ENCODE measurements at regions not wholly inside any gene's neighbourhood (a gene's known extent, or its start where the extent isn't known, plus 50 kb on each side); places are given as distances from the start of the nearest gene placed in this dataset.

DNA sequence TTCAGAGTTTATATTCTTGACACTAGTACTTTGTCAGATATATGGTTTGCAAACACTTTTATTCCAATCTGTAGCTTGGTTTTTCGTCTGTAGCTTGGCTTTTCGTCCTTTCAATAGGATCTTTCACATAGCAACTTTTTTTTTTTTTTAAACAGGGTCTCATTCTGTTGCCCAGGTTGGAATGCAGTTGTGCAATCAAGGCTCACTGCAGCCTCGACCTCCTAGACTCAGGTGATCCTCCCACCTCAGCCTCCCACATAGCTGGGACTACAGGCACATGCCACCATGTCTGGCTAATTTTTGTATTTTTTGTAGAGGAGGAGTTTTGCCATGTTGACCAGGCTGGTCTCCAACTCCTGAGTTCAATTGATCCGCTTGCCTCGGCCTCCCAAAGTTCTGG is 460.4 kb upstream of the SOX5 start:
- ATAC-seq (no peak), DNase-seq (no peak)
- intact Hi-C loops (cut with micrococcal nuclease), result no loop called here

DNA sequence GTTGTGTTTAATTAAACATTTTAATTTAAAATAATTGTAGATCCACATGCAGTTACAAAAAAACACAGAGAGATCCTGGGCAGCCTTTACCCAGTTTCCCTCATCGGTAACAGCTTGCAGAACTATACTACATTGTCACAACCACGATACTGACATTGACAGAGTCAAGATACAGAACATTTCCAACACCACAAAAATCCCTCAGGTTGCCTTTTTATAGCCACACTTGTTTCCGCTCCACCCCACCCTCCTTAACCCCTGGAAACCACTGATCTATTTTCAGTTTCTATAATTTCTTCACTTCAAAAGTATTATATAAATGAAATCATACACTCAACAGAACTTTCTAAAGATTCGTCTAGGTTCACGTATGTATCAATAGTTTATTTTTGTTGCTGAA is 458.8 kb upstream of the SOX5 start:
- intact Hi-C loops (cut with micrococcal nuclease), result no loop called here
- DNase-seq (no peak), ATAC-seq (no peak)

DNA sequence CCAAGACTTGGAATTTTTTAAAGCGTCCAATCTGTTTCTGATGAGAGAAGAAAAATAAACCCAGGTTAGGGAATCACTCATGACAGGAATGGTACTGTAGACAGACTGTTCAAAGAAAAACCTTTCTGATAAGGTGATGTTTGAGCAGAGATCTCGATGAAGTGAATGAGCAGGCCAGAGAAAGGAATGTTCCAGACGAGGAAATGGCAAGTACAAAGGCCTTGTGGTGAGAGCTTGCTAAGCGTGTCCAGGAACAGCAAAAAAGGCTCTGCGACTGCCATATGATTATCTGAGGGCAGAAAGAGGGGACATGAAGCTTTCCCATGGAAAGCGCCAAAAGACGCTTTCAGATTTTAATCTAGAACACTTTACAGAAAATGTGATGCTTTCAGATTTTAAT is 458.4 kb upstream of the SOX5 start:
- ATAC-seq (no peak), DNase-seq (no peak)
- intact Hi-C loops (cut with micrococcal nuclease), result no loop called here

DNA sequence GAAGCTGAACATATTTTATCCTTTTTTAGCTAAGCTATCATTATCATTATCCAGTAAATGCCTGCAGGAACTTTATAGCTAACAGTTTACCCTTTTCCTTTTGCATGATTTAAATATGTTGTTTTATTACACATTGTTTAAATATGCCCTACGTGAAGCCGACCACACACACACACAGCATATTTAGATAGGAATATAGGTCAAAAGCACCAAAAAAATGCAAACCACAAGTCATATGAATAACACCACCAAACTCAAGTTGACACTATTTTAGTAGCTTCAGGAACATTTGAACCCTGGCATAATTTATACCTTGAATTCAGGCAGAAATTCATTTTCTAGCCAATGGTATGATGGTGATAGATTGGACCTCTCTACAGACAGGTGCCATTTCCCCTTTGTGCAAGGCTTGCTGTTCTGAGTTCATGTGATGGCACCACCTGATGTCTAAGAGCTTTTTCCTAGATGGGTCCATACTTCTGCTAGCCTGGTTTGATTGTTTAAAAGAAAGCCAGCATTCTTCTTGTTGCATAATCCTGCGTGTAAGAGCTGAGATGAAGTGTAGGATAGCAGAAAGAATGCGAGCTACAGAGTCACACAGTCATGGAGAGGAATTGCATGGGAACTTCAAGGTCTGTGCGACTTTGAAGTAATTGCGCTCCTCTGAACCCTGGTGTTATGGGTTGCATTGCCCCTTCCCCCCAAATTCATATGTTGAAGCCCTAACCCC is 454.8 kb upstream of the SOX5 start:
- DNase-seq (no peak), ATAC-seq (no peak)
- intact Hi-C loops (cut with micrococcal nuclease), result no loop called here

DNA sequence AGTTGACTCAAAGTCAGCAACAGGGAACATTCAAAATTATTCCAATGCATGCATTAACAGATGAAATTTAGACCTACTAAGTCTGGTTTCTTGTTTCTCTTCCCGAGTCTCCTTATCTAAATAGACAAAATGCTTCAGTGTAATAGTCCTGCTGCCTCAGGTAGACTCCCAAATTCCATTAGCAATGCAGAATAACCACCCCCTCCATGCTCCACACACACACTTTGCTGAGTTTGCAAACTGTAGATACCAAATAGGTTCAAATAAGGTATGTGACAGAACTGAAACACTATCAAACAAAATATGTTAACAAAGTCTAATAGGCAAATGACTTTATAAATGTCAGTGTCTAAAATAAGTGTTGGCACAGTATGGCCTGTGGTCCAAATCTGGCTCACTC is 451.1 kb upstream of the SOX5 start:
- intact Hi-C loops (cut with micrococcal nuclease), result no loop called here
- ATAC-seq (no peak), DNase-seq (no peak)

DNA sequence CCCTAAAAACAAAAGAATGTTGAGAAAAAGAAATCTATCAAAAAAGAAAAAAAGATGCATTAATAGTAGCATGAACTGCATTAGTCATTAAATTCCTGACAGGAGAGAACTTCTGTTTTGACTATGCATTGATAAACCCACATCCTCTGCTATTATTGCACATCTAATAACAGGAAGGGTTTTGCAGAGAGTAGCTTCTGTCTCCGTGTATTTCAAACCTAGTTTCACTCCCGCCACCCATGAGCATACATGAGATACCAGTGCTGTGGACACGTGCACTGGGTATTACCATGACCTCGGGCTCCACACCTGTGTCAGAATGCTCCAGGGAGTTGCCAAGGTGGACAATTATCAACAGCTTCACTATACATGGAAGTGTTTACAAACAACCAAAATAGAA is 449.1 kb upstream of the SOX5 start:
- DNase-seq, result no peak
- intact Hi-C loops (cut with micrococcal nuclease), result no loop called here
- no peak for ATAC-seq

DNA sequence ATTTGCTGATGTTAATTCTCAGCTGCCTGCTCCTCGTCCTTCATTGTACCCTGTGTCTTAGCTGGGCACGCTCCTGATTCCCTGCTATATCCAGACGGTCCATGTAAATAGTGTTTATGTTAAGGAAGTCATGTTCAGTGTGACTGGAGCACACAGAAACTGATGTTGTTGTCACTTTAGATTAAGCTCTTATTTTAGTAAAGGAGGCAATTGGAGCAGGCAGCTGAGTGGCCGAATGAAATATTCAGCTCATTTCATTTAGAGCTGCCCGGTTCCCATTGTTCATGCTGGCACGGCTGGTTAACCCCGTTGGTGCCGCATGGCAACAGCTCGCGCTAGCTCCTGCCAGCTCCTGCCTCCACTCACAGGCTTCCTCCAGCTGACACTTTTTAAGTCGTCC is 446.8 kb upstream of the SOX5 start:
- ATAC-seq (no peak), DNase-seq (no peak)
- intact Hi-C loops (cut with micrococcal nuclease), result no loop called here

DNA sequence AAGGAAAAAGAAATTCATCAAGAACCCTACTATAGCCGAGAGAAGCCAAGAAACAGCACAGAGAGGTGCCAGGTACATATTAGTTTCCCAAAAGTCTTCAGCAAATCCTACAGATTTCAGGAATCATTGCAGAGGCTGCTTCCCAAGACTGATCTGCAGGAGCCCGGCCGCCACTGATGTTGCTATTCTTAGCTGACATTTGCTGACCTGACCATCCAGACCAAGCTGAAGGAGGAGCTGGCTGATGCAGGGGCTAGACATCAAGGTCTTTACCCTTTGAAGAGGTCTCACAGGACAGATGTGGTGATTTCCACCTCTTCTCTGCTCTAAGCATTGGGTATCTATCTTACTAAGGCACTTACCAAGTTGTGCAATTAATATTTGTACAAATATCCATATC is 444.8 kb upstream of the SOX5 start:
- no peak for DNase-seq
- ATAC-seq, result no peak
- intact Hi-C loops (cut with micrococcal nuclease), result no loop called here

DNA sequence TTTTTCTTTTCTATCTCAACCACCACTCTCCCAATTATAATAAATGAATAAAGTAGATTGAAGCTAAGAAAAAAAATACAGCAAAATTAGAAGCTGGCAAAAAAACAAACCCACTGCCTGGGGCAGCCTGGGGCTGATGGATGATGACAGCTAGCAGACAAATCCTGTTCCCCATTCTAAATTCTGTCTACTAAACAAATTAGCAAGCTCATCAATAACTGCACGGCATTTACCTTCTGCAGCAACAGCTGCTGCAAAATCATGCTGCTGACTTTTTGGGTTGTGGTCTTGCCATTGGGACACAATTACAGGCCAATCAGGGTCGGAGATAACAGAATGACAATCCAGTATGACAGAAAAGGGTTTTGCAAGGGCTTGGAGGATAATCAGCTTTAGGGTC is 443.6 kb upstream of the SOX5 start:
- DNase-seq (no peak), ATAC-seq (no peak)
- intact Hi-C loops (cut with micrococcal nuclease), result no loop called here

DNA sequence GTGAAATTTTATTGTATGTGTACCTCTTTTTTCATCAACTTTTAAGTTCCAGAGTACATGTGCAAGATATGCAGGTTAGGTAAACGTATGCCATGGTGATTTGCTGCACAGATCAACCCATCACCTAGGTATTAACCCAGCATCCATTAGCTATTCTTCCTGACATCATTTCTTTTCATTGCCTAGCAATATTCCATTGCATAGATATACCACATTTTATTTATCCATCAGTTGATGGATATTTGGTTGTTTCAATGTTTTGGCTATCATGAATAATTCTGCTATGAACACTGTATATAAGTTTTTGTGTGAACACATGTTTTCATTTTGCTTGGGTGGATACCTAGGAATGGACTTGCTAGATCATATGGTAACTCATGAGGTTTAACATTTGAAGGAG is 439.9 kb upstream of the SOX5 start:
- intact Hi-C loops (cut with micrococcal nuclease), result no loop called here
- ATAC-seq, result no peak
- DNase-seq, result no peak

DNA sequence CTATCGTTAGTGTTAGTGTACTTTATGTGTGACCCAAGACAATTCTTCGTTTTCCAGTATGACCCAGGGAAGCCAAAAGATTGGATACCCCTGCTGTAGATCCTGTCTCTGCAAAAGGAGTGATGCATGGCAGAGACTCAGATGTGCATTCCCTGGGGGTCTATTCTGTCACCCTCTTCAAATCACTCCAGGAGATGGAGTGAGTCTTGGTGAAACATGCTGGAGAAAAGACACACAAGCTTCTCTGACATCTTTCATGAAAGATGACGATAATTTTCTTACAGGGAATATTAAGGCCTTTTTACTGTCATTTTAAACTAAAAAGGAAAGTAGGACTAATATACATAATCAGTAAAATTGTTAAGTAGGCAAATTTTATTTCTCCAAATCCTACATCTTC is 437.9 kb upstream of the SOX5 start:
- no peak for ATAC-seq
- intact Hi-C loops (cut with micrococcal nuclease), result no loop called here
- no peak for DNase-seq

DNA sequence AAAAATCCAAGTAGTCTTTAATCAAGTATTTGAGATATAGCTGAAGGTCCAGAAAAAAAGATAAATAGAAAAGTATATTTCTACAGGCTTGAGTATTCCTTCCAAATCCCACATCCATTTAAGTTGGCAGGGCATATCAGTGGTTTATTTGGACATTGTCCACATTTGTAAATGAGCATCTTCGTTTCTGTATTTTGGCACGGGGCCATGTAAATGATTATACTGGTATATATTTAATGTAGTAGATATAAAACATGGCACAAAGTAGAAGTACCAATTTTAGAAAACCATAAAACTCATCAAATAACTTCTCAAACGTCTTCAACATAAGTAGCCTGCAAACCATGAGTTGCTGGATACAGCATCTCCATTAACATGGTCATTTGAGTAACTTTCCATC is 437.4 kb upstream of the SOX5 start:
- ATAC-seq (no peak), DNase-seq (no peak)
- intact Hi-C loops (cut with micrococcal nuclease), result no loop called here

DNA sequence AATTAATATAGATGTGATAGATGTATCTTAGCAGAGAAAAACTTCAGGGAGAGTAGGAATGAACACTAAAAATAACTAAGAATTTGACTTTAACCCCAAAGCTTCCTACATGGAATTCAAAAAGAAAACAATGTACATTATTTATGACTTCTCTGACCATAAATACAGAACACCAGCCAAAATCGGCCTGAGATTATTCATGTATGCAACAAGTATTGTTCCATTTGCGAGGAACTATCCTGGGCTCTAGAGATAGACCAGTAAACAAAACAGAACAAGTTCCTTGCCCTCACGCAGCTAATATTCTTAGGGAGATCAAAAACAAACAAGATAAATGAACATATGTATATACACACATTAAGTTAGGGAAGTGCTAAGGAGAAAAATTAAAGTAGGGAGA is 432.3 kb upstream of the SOX5 start:
- no peak for DNase-seq
- no peak for ATAC-seq
- intact Hi-C loops (cut with micrococcal nuclease), result no loop called here

DNA sequence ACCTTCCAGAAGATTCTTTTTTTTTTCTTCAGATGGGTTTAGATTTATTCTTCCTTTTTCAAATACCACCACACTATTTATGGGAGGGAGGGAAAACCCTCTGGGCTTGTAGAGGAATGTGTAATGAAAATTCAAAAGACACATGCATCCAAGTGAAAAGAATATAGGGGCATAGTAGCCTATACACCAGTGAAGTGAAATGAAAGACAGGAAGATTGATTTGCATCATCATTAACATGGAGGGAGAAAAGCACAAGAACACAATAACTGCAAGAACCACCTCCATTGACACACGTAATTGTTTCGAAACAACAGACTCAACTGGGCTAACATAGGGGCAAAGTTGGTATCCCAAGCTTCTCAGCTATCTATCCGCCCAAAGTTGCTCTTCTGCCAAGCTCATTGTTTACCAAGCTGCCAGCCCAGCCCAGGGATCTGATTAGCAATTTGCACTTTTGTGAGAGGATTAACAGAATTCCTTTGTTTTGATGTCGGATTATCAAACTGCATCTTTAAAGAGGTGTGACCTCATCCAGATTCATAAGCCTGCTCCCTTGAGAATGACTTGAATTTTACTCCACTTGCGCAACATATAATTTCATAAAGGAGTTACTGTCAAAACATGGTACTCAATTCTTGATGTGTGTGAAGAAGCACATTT is 430.5 kb upstream of the SOX5 start:
- intact Hi-C loops (cut with micrococcal nuclease), result no loop called here
- ATAC-seq (no peak), DNase-seq (no peak)

DNA sequence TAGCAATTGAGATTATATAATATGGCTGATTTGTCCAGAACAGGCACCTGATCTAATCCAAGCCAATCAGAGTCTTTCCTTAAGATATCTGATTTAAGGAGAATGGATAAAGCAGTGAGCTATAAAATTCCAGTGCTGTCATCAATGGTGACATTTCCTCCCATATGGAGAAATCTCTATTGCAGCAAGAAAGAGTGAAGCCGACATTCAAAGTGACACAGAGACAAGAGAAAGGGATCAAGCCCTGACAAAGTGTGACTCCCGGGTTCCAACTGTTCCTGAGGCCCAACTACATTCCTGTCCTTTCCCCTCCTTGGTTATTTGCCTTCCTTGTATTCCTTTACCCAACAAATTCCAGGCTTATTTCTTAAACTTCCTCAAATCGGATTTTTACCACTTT is 430.0 kb upstream of the SOX5 start:
- DNase-seq (no peak), ATAC-seq (no peak)
- intact Hi-C loops (cut with micrococcal nuclease), result no loop called here

DNA sequence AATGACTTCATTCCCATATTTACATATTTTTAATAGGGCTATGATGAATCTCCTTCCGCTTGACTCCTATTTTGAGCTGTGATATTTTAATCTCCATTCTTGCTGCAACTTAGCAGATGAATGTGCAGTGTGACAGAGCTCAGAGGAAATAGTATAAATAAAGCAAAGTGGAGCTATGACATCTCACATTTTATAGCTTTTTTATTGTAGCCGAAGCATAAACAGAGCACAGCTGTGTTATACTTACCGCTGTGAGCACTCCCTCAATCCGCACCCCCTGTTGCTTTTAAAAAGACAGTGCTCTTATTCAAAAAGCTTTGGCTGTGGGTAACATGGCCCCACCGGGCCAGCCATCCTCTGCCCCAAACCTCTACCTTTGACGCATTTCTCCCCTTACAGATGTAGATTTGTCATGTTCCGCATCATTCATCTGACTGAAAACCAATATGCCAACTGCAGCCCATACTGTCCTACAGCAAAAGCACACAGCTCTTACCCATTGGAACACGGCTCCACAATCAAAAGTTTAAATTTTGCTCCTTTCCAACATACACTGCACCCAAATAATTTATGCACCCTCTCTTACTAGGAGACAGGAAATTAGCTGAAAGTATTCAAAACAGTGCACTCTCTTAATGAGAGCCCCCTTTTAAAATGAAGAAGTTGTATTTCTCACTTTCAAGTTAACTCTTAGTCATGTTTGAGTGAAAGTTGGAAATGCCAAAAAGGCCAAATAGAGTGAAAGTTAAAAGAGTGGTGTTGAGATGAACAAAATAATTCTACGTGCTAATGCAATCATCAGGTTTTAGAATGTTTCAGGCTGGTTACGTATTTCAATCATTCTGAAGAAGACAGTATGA is 429.3 kb upstream of the SOX5 start:
- DNase-seq (no peak), ATAC-seq (no peak)
- intact Hi-C loops (cut with micrococcal nuclease), result no loop called here

DNA sequence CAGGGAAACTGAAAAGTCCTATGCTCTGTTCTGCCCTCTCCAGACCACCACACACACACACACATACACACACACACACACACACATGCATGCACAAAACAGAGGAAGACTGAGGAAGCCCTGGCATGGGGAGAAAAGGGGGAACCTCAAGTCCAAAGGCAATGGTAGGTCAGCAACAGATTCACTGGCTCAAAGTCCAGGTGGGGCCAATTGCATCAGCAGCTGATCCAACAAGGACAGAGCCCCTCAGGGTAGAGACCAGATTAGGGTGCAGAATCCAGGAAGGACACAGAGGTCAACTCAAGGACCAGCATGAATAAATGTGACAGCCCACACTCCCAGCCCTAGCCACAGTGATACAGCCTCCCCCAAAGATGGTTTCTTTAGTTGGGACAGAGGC is 425.0 kb upstream of the SOX5 start:
- intact Hi-C loops (cut with micrococcal nuclease), result no loop called here
- DNase-seq (no peak), ATAC-seq (no peak)

DNA sequence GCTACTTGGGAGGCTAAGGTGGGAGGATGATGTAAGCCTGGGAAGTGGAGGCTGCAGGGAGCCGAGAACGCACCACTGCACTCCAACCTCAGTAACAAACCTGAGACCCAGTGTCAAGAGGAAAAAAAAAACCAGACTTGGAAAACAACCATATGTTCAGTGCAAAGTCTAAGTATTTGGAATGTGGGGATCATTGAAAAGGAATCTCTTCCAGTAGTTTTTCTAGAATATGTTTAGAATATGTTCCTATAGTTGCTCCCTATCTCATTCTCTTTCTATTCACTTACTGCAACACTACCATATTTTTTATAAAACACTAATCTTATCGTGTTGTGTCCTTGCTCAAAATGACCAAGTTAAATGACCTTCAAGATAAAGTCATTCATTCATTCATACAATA is 423.5 kb upstream of the SOX5 start:
- no peak for ATAC-seq
- intact Hi-C loops (cut with micrococcal nuclease), result no loop called here

DNA sequence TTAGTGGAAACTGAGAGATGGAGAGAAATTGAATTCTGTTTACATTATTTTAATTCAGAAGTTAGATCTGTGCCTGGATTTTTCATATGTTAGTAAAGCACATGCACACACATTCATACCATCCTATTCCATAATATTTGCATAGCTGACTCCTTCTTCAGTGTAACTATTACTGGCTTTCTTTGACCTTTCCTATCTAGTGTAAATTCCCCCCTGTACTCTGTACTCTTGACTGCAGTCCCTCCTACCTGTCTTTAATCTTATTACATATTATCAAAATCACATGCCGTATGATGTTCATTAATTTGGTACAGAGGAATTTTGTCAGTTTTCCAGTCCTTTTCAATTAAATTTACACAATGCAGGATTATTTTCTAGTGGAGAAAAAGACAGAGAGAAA is 417.0 kb upstream of the SOX5 start:
- ATAC-seq, result no peak
- no peak for DNase-seq
- intact Hi-C loops (cut with micrococcal nuclease), result no loop called here

More for the DNA sequence above, 423.5 kb upstream of the SOX5 start:
- DNase-seq, result no peak

DNA sequence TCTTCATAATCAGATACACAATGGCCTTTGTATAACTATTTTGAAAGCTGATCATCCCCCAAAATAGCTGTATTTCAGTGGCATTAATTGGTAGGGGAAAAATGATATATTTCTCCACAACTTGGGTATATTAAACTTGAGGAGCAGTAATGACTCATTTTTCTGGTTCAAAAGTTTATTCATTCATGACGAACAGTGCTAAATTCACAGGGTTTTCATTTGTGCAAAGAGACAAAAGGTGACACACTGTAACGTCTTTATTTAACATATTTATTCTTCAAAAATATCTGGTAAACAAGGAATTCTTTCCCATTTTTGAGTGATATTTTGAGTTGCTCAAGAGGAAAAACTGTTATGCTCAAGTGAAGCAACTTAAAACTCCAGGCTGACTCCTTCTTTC is 415.5 kb upstream of the SOX5 start:
- ATAC-seq (no peak), DNase-seq (no peak)
- intact Hi-C loops (cut with micrococcal nuclease), result no loop called here

Measured in left ventricle myocardium superior (tissue), 1 donor.